ENCODE measurements at regions not wholly inside any gene's neighbourhood (a gene's known extent, or its start where the extent isn't known, plus 50 kb on each side); places are given as distances from the start of the nearest gene placed in this dataset.

- no peak for DNase-seq (ENCODE audit: low read depth in 3 of 3)
Measured at GRCh38 chr2:59077981-59078531, 836.9 kb upstream of the FANCL start.

- no peak for DNase-seq (ENCODE audit: low read depth in 3 of 3)
Measured at GRCh38 chr2:59077026-59077725, 836.1 kb upstream of the FANCL start.

- no peak for DNase-seq (ENCODE audit: low read depth in 3 of 3)
Measured at GRCh38 chr2:59076079-59076619, 835.0 kb upstream of the FANCL start.

- no peak for DNase-seq (ENCODE audit: low read depth in 3 of 3)
Measured at GRCh38 chr2:59074071-59074470, 832.9 kb upstream of the FANCL start.

- DNase-seq (ENCODE audit: low read depth in 3 of 3) = no peak
Measured at GRCh38 chr2:59073286-59073685, 832.2 kb upstream of the FANCL start.

- DNase-seq (ENCODE audit: low read depth in 3 of 3) = no peak
Measured at GRCh38 chr2:59068255-59068654, 827.1 kb upstream of the FANCL start.

GRCh38 chr2:59066787-59067399 lies 825.8 kb upstream of the FANCL start:
- DNase-seq (ENCODE audit: low read depth in 3 of 3) = no peak

- DNase-seq (ENCODE audit: low read depth in 3 of 3) = no peak
Measured at GRCh38 chr2:59047373-59047995, 806.4 kb upstream of the FANCL start.

GRCh38 chr2:59046401-59047372 lies 805.6 kb upstream of the FANCL start:
- DNase-seq (ENCODE audit: low read depth in 3 of 3) = no peak

- DNase-seq (ENCODE audit: low read depth in 3 of 3) = no peak
Measured at GRCh38 chr2:59044736-59045135, 803.6 kb upstream of the FANCL start.

- no peak for DNase-seq (ENCODE audit: low read depth in 3 of 3)
Measured at GRCh38 chr2:59041139-59041538, 800.0 kb upstream of the FANCL start.

GRCh38 chr2:59034837-59035236 lies 793.7 kb upstream of the FANCL start:
- no peak for DNase-seq (ENCODE audit: low read depth in 3 of 3)

- no peak for DNase-seq (ENCODE audit: low read depth in 3 of 3)
Measured at GRCh38 chr2:59034106-59034505, 793.0 kb upstream of the FANCL start.

GRCh38 chr2:59033661-59034060 lies 792.5 kb upstream of the FANCL start:
- no peak for DNase-seq (ENCODE audit: low read depth in 3 of 3)

GRCh38 chr2:59032499-59032898 lies 791.4 kb upstream of the FANCL start:
- DNase-seq (ENCODE audit: low read depth in 3 of 3) = no peak

- no peak for DNase-seq (ENCODE audit: low read depth in 3 of 3)
Measured at GRCh38 chr2:59029058-59029457, 787.9 kb upstream of the FANCL start.

- no peak for DNase-seq (ENCODE audit: low read depth in 3 of 3)
Measured at GRCh38 chr2:59027320-59027719, 786.2 kb upstream of the FANCL start.

GRCh38 chr2:59025157-59025757 lies 784.1 kb upstream of the FANCL start:
- DNase-seq (ENCODE audit: low read depth in 3 of 3) = no peak

- no peak for DNase-seq (ENCODE audit: low read depth in 3 of 3)
Measured at GRCh38 chr2:59021786-59022185, 780.7 kb upstream of the FANCL start.

- DNase-seq (ENCODE audit: low read depth in 3 of 3) = no peak
Measured at GRCh38 chr2:59019566-59020159, 778.5 kb upstream of the FANCL start.

- DNase-seq (ENCODE audit: low read depth in 3 of 3) = no peak
Measured at GRCh38 chr2:59018737-59019136, 777.6 kb upstream of the FANCL start.

Data from stimulated activated CD4-positive, alpha-beta T cell treated with anti-CD3 and anti-CD28 coated beads, TNF-alpha, amount 100 ng/mL, for 4 hours (primary cell).